Activated CD4-positive, CD25-positive, alpha-beta regulatory T cell treated with anti-CD3 and anti-CD28 coated beads, Interleukin-2, amount 50 U/mL, for 24 hours (primary cell): ENCODE measurements at regions not wholly inside any gene's neighbourhood (a gene's known extent, or its start where the extent isn't known, plus 50 kb on each side); places are given as distances from the start of the nearest gene placed in this dataset.

ENCODE experiments used
- ATAC-seq, 2 donors: fragments of 150-1000 bp; cut with Tn5 transposase; one replicate each; pipeline ENCODE4 v1.10.0; 2021; ENCODE audit warnings: mild to moderate bottlenecking in 1 of 2, moderate library complexity in 1 of 2

DNA sequence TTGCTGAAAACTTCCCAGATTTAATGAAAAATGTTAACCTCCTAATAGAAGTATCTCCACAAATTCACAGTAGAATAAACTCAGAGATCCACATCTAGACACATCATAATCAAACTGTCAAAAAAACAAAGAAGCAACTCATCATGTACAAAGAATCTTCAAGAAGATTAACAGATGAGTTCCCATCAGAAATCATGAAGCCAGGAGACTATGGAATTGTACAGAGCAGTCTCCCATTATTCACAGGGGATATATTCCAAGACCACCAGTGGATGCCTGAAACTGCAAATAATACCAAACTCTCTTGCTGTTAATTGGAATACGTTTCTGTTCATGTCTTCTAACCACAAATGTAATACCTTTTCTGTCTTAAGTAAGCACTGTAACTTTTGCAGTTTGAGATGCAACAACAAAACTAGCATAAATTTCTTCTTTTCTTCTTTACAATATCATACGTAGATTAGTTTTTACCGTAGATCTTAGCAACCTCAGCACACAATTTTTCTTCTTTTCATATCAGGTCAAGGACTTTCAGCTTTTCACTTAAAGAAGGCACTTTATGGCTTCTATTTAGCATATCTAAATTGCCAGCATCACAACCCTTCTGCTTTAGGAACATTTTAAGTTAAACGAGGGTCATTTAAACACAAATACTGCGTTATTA, 70.3 kb upstream of the MIR17HG start:
- no peak for ATAC-seq

DNA sequence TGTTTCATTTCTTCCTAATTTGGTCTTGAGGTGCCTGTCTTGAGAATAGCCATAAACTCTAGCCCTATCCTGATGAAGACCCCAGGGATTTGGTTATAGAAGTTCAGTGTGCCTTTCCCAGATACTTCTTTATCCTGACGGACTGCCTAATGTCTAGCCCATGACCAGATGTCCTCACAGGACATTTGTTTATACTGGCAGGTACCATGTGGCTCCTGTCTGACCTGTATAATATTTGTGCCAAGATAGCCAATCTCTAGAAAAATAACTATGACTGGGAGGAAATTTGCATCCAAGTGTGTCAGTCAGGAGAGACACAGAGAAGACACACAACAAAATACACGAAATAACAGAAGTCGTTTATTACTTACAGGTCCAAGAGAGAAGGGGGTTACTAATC, 69.2 kb upstream of the MIR17HG start:
- no peak for ATAC-seq

- ATAC-seq = peak in 1 of 2 donors; percentile 58
These were observed 68.6 kb upstream of the MIR17HG start for GRCh38 chr13:91278888-91279287.

DNA sequence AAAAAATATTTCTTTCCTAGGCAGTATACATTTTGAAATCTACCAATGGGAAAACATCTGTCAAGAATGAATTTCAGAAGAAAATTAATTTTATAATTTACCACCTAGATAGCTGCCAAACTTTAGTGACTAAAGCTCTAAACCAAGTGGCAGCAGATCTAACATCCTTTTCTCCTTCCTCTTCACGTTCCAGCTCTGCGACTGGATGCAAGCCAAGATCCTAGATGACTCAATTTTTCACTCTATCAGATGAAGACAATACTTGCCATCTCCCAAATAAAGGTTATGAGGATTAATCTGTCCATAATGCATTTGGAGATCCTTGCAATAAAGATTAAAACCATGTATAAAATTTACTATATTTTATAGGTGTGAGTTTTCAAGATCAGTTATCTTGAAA, 66.7 kb upstream of the MIR17HG start:
- ATAC-seq = no peak

DNA sequence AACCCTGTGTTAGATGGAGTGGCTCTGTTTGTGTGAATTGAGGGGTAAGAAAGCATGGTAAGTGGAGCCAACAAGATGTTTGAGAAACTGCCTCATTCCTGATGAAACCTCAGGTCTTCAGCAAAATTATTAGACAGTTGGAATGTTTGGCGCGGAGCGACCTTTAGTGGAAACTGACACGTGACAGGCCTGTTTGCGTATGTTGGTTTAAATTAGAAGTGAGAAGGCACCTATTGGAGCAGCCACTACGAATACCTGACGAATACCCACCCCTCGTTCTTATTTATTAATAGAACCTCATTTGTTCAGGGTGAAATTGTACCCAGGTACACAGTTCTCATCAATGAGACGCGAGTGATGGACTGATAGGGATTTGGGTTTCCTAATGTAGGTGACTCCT, 63.2 kb upstream of the MIR17HG start:
- ATAC-seq = no peak

DNA sequence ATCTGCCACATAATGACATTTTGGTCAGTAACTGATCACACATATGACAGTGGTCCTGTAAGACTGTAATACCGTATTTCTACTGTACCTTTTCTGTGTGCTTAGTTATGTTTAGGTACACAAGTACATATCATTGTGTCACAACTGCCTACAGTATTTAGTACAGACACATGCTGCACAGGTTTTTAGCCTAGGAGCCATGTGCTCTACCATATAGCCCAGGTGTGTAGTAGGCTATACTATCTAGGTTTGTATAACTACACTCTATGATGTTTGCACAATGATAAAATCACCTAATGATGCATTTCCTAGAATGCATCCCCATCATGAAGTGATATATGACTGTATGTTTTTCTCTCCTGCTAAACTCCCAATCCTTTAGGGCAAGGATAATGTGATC, 61.2 kb upstream of the MIR17HG start:
- ATAC-seq = no peak

GRCh38 chr13:91291078-91291477, 56.4 kb upstream of the MIR17HG start:
- no peak for ATAC-seq

DNA sequence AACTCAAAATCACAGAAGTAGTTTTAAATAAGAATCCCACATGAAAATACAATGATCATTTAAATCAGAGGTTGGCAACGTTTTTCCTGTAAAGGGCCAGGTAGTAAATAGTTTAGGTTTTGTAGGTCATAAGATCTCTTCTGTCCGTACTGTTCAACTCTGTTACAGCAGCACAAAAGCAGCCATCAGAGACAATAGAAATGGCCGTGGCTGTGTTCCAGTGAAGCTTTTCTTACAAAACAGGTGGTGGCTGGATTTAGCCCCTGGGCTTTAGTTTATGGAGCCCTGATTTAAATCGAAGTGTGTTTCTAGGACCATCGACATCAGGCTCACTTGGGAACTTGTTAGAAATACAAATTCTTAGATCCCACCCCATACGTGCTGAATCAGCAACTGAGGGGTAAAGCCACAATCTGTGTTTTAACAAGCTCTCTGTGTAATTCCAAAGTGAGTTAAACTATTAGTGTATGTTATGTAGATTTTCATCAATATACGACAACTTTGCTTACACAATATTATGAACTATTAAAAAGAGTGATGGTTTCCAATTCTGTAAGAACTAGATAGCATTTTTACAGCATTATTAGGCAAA, 54.8 kb upstream of the MIR17HG start:
- no peak for ATAC-seq

DNA sequence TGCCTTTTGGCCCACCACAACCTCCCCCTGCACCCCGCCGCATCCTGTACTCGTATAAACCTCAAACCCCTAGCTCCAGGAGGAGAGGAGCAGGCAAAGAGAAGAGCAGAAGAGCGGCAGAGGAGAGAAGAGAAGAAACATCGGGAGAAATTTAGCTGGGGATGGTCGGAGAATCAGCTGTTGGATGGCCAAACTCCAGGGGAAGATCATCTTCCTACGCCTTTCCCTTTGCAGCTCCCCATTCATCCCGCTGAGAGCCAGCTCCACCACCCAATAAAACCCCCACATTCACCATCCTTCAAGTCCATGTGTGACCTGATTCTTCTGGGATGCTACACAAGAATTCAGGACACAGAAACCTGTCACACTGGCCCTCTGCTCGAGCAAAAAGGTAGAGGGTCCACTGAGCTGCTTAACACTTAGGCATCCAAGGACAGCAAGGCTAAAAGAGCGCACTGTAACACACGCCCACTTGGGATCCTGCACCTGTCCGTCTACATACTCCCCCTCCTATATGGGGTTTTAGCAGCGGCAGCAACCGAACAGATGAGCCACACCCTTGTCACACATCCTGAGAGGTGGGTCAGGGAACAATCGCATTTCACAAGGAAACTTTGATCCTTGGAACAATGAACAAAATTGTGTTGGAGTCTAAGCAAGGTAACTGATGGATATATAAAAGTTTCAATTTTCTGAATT, 51.6 kb upstream of the MIR17HG start:
- no peak for ATAC-seq

- no peak for ATAC-seq
These were observed 50.0 kb upstream of the MIR17HG start for GRCh38 chr13:91297503-91297902.
